Tongue (tissue), 1 donor: ENCODE measurements at regions not wholly inside any gene's neighbourhood (a gene's known extent, or its start where the extent isn't known, plus 50 kb on each side); places are given as distances from the start of the nearest gene placed in this dataset.
"Not testable (repeated sequence)": the region's sequence is repeated elsewhere in the genome, so short reads cannot be mapped to it uniquely, and the experiment has no call there.

Experiments used
- DNase-seq: peaks from one replicate; pipeline ENCODE4 v3.0.0-alpha.2; 2015

DNA sequence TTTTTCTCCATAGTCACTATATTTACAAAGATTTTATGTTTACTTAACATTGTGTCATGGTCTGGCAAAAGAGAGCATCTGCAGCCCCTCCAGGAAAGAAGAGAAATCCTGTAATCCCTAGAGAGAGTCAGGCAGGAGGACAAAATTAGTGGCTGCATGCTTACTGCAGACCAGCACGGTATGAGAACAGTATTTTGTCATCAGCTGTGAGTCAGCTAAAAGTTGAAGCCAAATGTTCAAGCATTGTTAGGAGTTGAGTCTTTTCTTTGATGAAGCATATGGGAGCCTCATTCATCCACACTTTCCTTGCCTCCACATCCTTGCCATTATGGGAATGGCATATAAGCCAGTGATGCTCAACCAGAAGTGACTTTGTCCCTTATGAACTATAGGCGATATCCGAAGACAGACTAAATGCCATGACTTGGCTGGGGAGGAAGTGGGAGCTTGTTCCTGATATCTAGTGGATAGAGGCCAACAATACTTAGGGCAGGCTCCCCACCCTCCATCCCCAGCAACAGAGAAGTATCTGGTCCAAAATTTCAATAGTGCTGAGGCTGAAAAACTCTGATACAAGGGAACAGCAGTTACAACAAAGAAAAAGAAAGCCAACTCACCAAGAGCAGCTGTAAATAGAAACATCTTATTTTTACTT is 112.0 kb upstream of the OR5AK2 start:
- DNase-seq, result peak; percentile 3

DNA sequence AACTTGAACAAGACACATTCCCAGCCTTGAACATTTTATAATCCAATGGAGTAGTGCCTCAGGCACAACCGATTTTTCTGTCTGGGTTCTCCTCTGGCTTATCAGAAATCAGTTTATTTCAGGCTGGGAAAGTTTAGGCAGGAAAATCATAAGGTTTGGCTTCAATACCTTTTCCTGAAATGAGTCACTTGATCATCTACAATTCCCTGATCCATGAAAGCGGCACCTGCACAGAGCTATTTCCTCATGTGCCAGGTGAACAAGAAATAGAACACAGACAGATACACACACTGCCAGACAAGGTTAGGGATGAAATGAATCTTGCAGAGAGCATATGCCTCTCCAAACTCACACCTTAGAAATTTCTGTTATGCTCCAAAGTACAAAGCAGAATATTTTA is 106.7 kb upstream of the OR9G4 start:
- DNase-seq, result no peak

DNA sequence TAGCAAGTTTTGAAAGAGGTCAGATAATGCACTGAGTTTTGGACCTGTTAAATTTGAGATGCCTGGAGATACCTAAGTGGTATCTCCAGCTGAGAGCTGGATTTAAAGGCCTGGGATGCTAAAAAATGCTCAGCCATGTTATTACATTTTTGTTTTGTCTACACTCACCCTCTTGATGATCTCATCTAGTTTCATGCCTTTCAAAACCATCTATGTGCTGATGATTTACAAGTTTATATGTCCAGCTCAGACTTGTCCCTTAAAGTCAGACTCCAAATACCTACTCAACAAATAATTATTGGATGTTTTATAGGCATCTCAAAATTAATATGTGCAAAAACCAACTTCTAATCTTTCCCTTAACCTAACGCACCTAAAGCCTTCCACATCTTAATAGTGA is 103.6 kb upstream of the OR9G4 start:
- DNase-seq, result no peak

DNA sequence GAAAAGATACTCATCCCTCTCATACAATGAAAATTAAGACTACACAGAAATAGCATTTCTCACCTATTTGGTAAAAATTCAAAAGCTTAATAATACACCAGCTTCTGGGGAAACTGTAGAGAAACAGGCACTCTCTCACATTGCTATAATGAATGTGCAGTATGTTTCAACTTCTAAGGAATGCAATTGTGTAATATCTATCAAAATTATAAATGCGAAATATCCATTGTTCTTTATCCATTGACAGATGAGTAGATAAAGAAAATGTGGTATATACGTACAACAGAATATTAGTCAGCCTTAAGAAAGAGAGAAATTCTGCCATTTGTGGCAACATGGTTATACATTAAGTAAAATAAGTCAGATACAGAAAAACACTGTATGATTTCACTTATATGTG is 101.4 kb upstream of the OR9G4 start:
- no peak for DNase-seq

DNA sequence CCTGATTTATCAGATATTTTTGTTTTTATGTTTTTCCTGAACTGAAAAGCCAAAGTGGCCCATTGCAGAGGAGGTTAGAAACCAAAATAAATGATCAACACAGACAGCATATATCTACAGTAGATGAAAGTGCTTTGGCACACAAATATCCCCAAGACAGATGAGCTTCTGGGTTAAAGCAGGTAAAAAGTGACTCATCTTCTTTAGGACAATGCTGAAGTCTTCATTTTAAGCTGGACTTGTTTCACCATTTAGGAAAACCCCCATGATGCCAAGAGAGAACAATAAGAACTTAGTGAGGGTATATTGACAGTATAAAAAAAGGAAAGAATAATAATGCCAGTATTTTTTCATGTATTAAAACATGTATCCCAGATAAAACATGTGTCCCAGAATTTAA is 100.8 kb upstream of the OR9G4 start:
- no peak for DNase-seq

DNA sequence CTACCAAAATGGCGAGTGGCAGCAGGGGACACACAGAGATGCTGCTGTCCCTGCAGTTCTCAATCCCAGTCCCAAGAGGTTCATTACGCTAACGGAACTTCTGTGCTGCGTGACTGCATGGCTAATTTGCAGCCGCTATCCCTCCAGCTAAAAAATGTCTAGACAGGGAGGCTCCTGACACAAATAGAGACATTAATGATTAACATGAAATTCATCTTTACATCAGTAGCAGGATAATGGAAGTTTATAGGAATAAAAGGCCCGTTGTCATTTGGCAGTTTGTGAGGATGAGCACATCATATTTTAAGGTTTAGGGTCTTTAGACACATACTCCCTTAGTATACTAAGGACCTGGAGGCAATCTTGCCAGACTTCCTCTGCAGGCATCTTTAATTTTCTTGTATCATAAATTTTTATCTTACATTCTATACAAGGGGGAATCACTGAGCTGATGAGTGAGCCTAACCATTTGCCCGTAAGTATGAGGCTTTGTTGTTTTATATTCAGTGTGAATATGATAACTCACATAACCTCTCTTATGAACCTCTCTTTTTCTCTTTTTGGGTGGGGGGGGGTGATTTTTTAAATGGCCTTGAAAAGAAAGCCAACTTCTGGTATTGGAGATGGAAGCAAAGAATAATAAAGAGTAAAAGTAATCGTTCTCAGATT is 99.8 kb upstream of the OR9G4 start:
- DNase-seq, result no peak

DNA sequence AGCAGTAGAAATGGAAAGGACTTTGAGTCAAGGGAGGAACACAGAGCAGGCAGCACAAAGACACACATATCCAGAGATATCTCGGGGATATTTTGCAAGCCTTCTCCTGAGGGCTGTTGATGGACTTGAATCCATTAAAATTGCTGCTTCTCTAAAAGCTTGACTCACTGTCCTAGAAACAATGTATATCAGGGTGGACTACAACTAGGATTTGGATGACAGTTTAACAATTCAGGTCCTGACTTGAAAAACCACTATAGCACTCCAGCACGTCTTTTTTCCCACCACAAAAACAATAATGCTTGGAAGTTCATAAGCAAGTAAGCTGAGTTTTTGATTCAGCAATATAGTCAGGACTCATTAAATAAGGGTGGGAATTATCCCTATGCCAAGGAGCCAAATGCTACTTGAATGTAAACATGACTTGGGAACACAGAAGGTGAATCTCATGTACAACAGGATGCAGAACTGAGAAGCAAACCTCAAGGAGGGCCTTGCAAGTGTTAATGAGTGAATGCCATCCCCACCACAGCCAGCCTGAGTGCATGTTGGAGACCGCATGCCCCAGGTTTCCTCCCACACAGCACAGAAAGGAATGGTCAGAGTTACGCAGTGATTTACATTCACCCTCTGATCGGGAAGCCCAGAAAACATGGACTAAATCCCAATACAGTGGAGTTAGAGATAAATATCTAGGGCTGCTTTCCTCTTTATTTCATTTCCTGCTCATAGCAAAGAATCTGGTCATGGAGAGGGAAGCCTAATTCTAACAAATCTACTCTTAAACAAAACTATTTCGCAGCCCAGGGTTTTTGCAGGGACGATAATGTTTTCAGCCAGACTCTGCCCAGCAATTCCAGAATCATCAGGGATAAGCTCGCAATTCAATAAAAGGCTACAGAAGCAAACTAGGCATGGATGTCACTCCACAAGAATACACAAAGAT is 98.4 kb upstream of the OR9G4 start:
- no peak for DNase-seq

DNA sequence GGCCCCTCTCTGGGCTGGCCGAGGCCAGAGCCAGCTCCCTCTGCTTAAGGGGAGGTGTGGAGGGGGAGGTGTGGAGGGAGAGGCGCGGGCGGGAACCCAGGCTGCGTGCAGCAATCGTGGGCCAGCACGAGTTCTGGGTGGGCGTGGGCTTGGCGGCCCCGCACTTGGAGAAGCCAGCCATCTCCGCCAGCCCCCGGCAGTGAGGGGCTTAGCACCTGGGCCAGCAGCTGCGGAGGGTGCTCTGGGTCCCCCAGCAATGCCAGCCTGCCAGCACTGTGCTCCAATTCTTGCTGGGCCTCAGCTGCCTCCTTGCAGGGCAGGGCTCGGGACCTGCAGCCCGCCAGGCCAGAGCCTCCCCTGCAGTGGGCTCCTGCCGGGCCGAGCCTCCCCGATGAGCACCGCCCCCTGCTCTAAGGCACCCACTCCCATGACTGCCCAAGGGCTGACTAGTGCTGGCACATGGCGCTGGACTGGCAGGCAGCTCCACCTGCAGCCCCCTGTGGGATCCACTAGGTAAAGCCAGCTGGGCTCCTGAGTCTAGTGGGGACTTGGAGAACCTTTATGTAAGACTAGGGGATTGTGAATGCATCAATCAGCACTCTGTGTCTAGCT is 96.7 kb upstream of the OR9G4 start:
- DNase-seq, result no peak

DNA sequence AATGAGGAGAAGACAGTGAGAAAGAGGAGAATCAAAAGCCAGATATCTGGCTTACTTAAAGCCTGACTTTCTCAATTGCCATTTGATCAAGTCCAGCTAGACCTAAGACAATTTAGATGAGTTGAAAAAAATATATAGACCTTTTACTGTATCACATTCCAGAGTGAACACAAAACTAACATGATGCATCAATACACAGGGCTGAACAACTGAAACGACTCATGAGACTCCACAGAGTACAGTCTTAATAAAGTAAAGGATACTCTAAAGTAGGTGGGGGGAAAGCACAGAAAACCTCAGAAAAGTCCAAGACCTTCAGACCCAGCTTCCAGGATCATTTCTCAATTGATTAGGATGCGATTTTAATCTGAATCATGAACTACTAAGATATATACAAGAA is 95.3 kb upstream of the OR9G4 start:
- no peak for DNase-seq

DNA sequence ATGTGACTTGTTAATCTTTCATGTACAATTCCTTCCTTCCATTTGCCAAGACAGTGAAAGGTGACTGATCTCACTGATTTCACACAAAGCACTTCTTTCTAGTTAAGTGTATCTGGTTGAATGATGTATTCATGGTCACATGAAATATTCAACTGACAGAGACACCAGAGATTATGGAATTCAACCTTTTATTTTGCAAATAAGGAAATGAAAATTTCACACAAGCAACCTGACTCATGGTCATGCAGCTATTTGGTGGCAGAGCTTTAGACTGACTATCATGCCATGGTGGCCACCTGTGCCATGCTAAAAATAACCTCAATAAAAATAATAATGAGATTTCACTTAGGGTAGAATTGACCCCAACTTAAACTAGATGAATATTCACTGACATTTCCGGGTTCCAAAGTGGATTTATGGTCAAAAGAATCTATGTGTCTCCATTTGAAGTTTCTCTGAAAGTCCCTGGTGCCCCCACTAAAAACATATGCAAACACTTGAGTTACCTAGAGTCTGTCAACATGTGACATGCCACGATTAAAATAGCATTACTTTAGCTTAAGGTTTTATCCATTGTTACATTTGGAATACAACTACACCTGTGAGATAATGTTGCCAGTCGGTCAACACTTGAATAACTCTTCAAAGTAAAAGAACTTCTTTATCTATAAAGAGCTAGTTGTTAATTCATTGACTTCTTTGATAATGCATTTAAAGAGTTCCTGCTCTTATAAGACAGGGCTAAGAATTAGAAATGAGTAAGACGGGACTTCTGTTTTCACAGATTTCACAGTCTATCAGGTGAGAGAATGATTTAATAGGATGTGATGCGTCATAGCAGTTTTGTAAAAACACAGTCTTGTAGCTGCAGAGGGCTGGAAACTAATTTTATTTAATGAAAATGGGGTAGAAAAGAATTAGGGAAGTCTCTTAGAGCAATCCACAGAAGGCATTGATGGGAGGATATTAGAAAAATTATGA is 94.6 kb upstream of the OR9G4 start:
- DNase-seq, result no peak

DNA sequence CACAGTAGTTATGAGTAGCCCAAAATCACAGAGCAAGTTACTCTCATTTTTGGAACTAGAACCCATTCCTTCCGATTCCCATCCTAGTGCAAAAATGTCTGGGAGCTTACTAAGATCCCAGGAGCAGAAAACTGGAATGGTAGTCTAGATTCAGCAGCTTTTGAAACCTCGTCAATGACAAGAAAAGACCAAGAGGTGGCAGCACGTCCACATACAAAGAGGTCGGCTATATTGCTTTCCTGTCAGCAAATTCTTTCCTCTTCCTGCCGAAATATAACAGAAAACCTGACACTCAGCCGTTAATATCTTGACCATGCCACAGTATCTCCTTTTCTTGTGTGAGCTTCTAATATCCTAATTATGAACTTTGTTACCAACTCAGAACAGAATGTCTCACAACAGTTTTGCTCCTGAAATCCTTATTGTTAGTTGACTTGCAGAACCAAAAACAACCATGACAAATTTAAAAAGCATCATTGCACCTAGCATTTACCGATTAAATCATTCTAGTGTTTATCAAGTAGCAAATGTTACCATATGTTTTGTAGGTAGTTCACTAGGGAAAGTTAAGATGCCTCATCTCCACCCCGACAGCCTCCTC is 92.8 kb upstream of the OR9G4 start:
- peak; percentile 83 for DNase-seq

DNA sequence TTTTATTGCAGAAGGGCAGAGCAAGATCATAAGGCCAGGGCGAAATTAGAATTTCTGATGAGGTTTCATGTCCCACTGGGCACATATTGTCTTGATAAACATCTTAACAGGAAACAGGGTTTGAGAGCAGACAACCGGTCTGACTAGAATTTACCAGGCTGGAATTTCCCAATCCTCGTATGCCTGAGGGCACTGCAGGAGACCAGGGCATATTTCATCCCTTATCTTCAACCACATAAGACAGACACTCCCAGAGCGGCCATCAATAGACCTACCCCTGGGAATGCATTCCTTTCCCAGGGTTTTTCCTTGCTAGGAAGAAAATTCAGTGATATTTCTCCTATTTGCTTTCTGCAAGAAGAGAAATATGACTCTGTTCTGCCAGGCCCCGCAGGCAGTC is 78.9 kb upstream of the OR9G4 start:
- DNase-seq, result not testable (repeated sequence)

DNA sequence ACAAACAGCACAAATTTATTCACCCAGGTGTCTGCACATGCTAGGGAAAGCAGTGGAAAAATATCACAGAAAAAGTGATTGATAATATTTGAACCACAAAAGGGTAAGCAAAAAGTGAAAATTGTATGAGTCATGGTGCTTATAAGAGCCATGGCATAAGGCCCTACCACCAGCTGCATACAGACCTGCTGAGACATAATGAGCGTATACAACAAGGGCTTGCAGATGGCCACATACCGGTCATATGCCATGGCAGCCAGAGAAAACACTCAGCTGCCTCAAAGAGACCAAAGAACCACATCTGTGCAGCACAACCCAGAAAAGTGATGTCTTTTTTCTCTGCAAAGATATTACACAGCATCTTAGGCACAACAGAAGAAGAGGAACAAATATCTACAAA is 71.4 kb upstream of the OR9G4 start:
- peak; percentile 47 for DNase-seq

DNA sequence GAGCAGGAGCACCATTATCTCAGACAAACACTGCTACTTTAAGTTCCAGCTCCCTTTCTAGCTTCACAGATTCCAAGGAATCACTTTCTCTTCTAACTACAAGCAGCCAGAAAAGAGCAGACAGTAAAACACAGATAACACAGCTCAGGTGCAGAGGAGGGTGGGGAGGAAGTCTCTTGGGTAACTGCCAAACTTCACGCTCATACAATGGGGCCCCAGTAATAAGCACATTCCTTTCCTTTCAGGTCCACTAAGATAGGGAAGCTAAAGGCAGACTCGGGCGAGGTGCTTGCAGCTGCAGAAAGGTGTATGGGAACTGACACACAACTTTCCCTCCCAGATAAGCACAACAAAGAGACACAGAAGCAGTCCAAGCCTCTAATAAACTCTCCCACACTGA is 69.2 kb upstream of the OR9G4 start:
- DNase-seq, result no peak

DNA sequence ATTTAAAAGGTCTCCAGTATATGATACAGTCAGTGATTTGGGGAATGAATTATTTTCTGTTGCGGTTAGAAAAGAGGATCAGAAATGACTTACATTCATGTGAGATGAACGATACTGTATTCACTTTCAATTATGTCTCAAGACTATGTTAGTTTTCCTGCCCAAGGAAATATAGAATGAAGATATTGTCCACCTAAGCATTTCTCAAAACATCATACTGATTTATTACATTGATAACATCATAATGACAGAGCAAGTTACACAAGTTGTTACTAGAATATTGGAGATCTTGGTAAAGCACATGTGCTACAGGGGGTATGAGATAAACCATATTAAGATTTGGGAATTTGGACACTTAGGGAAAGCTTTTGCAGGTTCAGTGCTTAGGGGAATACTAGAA is 67.8 kb upstream of the OR9G4 start:
- DNase-seq, result no peak

DNA sequence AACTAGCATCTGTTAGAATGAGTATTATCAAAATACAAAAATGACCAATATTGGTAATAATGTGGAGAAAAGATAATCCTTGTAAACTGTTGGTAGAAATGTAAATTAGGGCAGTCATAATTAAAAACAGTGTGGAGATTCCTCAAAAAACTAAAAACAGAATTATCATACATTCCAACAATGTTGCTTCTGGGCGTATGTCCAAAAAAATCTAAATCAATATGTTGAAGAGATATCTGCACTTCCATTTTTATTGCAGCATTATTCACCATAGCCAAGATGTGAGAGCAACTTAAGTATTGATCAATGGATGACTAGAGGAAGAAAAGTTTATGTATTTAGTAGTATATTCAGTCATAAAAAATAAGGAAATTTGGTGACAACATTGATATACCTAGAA is 59.8 kb upstream of the OR9G4 start:
- no peak for DNase-seq

DNA sequence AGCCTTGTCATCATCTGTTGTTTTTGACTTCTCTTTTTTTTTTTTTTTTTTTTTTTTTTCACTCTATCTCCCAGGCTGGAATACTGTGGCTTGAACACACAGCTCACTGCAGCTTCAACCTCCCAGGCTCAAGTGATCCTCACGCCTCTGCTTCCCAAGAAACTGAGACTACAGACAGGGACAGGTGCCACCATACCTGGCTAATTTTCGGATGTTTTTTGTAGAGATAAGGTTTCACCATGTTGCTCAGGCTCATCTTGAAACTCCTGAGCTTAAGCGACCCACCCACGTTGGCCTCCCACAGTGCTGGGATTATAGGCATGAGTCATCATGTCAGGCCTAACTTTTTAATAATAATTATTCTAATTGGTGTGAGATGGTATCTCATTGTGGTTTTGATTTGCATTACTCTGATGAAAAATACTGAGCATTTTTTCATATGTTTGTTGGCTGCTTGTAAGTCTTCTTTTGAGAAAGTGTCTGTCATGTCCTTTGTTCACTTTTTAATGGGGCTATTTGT is 51.3 kb upstream of the OR9G4 start:
- no peak for DNase-seq
